ENCODE measurements at regions not wholly inside any gene's neighbourhood (a gene's known extent, or its start where the extent isn't known, plus 50 kb on each side); places are given as distances from the start of the nearest gene placed in this dataset.

DNA sequence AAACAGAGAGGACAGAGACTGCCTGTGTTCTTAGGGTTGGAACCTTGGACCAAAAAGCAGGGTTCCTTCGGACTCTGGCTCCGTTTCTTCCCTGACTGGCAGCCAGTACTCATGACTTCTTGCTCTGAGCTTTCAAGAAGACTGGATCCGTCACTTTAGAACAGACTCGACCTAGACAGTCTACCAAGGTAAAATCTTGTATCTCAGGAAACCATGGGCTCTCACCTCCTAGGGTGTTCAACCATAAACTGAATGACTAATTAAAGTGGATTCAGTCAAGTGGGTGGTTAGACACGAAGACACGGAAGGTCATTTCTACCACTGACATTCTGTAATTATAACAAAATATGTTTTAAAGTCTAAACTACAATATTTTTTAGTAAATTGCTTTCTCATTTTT, 153.8 kb upstream of the SLC39A10 start:
- BruUV-seq (replicated peaks): no TSS peak
- Histone ChIP-seq H3K4me3 (replicated peaks in 1 of 2; ENCODE audit: low read depth in 1 of 2, low read length in 2 of 2) (no peak overlapping the region), H3K9ac (ENCODE audit: low read length) (no peak overlapping the region), H3K9me2 (ENCODE audit: insufficient read depth) (no peaks in the 10 kb centered on the region), H3K36me3 (ENCODE audit: control insufficient read depth in 1 of 2, insufficient read depth in 2 of 2, low read length in 2 of 2) (no peaks in the 10 kb centered on the region), H2AFZ (ENCODE audit: low read depth, low read length, poor library complexity, severe bottlenecking) (no peak overlapping the region), H3K27ac (ENCODE audit: low read depth, low read length) (no peak overlapping the region), H3K4me1 (ENCODE audit: control insufficient read depth in 1 of 2, insufficient read depth in 2 of 2, low read length in 2 of 2) (no peaks in the 10 kb centered on the region), H4K20me1 (ENCODE audit: insufficient read depth) (no peaks in the 10 kb centered on the region), H3K9me3 (ENCODE audit: control insufficient read depth in 1 of 2, insufficient read depth in 1 of 2, low read depth in 1 of 2, low read length in 2 of 2) (no peaks in the 10 kb centered on the region), H3K4me2 (ENCODE audit: low read length) (no peak overlapping the region), H3K79me2 (ENCODE audit: insufficient read depth, low read length) (no peaks in the 10 kb centered on the region), H3K27me3 (ENCODE audit: insufficient read depth, low read length) (no peaks in the 10 kb centered on the region)
- intact Hi-C loops (cut with micrococcal nuclease): no loop called here
- TF ChIP-seq, protein P1, sequence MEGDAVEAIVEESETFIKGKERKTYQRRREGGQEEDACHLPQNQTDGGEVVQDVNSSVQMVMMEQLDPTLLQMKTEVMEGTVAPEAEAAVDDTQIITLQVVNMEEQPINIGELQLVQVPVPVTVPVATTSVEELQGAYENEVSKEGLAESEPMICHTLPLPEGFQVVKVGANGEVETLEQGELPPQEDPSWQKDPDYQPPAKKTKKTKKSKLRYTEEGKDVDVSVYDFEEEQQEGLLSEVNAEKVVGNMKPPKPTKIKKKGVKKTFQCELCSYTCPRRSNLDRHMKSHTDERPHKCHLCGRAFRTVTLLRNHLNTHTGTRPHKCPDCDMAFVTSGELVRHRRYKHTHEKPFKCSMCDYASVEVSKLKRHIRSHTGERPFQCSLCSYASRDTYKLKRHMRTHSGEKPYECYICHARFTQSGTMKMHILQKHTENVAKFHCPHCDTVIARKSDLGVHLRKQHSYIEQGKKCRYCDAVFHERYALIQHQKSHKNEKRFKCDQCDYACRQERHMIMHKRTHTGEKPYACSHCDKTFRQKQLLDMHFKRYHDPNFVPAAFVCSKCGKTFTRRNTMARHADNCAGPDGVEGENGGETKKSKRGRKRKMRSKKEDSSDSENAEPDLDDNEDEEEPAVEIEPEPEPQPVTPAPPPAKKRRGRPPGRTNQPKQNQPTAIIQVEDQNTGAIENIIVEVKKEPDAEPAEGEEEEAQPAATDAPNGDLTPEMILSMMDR (IDR thresholded peaks at IDR 0.05 in 2 of 3, conservative IDR thresholded peaks at IDR 0.05 in 1 of 3; ENCODE audit: borderline replicate concordance in 1 of 3, insufficient read depth in 1 of 3, low read depth in 2 of 3, low read length in 2 of 3): no peak
- TF ChIP-seq, protein P2, sequence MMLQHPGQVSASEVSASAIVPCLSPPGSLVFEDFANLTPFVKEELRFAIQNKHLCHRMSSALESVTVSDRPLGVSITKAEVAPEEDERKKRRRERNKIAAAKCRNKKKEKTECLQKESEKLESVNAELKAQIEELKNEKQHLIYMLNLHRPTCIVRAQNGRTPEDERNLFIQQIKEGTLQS (IDR thresholded peaks at IDR 0.05): no peak
- TF ChIP-seq ZFX (IDR thresholded peaks at IDR 0.05) (no peak), ELF1 (IDR thresholded peaks at IDR 0.05; ENCODE audit: borderline replicate concordance, low read depth) (no peak), SIN3A (IDR thresholded peaks at IDR 0.05; ENCODE audit: low read depth) (no peak)
- TF ChIP-seq, protein P3, sequence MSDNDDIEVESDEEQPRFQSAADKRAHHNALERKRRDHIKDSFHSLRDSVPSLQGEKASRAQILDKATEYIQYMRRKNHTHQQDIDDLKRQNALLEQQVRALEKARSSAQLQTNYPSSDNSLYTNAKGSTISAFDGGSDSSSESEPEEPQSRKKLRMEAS (IDR thresholded peaks at IDR 0.05): no peak
- TF ChIP-seq, protein P4, sequence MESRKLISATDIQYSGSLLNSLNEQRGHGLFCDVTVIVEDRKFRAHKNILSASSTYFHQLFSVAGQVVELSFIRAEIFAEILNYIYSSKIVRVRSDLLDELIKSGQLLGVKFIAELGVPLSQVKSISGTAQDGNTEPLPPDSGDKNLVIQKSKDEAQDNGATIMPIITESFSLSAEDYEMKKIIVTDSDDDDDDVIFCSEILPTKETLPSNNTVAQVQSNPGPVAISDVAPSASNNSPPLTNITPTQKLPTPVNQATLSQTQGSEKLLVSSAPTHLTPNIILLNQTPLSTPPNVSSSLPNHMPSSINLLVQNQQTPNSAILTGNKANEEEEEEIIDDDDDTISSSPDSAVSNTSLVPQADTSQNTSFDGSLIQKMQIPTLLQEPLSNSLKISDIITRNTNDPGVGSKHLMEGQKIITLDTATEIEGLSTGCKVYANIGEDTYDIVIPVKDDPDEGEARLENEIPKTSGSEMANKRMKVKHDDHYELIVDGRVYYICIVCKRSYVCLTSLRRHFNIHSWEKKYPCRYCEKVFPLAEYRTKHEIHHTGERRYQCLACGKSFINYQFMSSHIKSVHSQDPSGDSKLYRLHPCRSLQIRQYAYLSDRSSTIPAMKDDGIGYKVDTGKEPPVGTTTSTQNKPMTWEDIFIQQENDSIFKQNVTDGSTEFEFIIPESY (IDR thresholded peaks at IDR 0.05; ENCODE audit: extremely low read depth, insufficient replicate concordance, low read length): no peak
- ChIA-PET CTCF (no interaction called here), RAD21 (ENCODE audit: low non-redundant PET in 1 of 2, low total read pairs in 2 of 2, uncharacterized antibody in 2 of 2, unreplicated experiment in 2 of 2) (no interaction called here), POLR2A (no interaction called here)
- ATAC-seq: no peak
- no peak for DNase-seq (ENCODE audit: low read depth, low spot score)

All from HCT116 (cell line).